Karpas-422 (cell line): ENCODE measurements at regions not wholly inside any gene's neighbourhood (a gene's known extent, or its start where the extent isn't known, plus 50 kb on each side); places are given as distances from the start of the nearest gene placed in this dataset.

Experiments used
- DNase-seq: peaks from one replicate; pipeline ENCODE4 v3.0.0-alpha.2; 2015
- H2AFZ ChIP-seq: fragments of 200-600 bp; sonication (generic); 2 replicates; pipeline ENCODE4 v1.6.1; 2014; ENCODE audit warnings: antibody characterized with exemption, low read length, mixed read lengths
- H3K27ac ChIP-seq: fragments of 200-600 bp; sonication (generic); 2 replicates; pipeline ENCODE4 v1.5.1; 2014; ENCODE audit warnings: mild to moderate bottlenecking, low read length, moderate library complexity
- H3K27me3 ChIP-seq: fragments of 200-600 bp; sonication (generic); 2 replicates; pipeline ENCODE4 v1.6.1; 2014; ENCODE audit warnings: low read length, mixed read lengths
- H3K36me3 ChIP-seq: fragments of 200-600 bp; sonication (generic); 2 replicates; pipeline ENCODE4 v1.6.1; 2014; ENCODE audit warnings: low read length, mixed read lengths; ENCODE audit not compliant: insufficient read depth
- H3K4me1 ChIP-seq: fragments of 200-600 bp; sonication (generic); 2 replicates; pipeline ENCODE4 v1.6.1; 2014; ENCODE audit warnings: mild to moderate bottlenecking, low read length, mixed read lengths
- H3K4me2 ChIP-seq: fragments of 200-600 bp; sonication (generic); 2 replicates; pipeline ENCODE4 v1.6.1; 2014; ENCODE audit warnings: low read length, low read depth, mild to moderate bottlenecking; ENCODE audit not compliant: poor library complexity, severe bottlenecking
- H3K4me3 ChIP-seq: fragments of 200-600 bp; sonication (generic); 2 replicates; pipeline ENCODE4 v1.5.1; 2014; ENCODE audit warnings: mild to moderate bottlenecking, antibody characterized with exemption, low read length, mixed read lengths
- H3K79me2 ChIP-seq: fragments of 200-600 bp; sonication (generic); 2 replicates; pipeline ENCODE4 v1.6.1; 2014; ENCODE audit warnings: mild to moderate bottlenecking, low read length, mixed read lengths
- H3K9ac ChIP-seq: fragments of 200-600 bp; sonication (generic); 2 replicates; pipeline ENCODE4 v1.6.0; 2014; ENCODE audit warnings: low read length
- H3K9me2 ChIP-seq: fragments of 200-600 bp; sonication (generic), shearing (Covaris generic); replicated peaks from 2 replicates; pipeline ENCODE4 v1.6.0; 2014; ENCODE audit warnings: mild to moderate bottlenecking, low read length, moderate library complexity; ENCODE audit not compliant: insufficient read depth
- H3K9me3 ChIP-seq: fragments of 300-700, 200-600 bp; sonication (generic); 2 replicates; pipeline ENCODE4 v1.6.1; 2014; ENCODE audit warnings: low read length, mixed read lengths
- H4K20me1 ChIP-seq: fragments of 200-600 bp; sonication (generic); 2 replicates; pipeline ENCODE4 v1.6.1; 2014; ENCODE audit warnings: mild to moderate bottlenecking, antibody characterized with exemption, low read length, low read depth; ENCODE audit not compliant: insufficient read depth

DNA sequence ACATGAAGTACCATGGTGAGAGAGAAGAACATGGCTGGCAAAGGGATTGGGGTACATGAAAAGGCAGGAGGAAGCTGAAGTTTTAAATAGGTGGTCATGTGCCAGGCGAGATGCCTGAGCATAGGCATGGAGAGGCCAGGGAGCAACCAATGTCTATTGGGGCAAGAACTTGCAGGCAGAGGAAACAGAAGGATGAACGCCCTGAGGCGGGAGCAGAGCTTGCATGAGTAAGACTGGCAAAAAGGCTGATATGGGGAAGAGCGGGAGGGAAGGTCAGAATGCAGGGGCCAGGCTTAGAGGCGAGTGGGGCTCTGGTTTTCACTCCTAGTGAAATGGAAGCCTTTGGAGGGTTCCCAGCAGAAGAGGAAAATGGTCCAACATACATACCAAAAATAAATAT, 52.5 kb upstream of the VSTM5 start:
- Histone ChIP-seq H3K27me3 (no peaks in the 10 kb centered on the region), H3K4me3 (no peak overlapping the region), H3K4me2 (no peak overlapping the region), H3K4me1 (no peaks in the 10 kb centered on the region), H3K36me3 (no peaks in the 10 kb centered on the region), H3K27ac (no peak overlapping the region), H3K9ac (no peak overlapping the region), H3K79me2 (no peaks in the 10 kb centered on the region), H4K20me1 (no peaks in the 10 kb centered on the region), H2AFZ (no peak overlapping the region), H3K9me3 (no peaks in the 10 kb centered on the region), H3K9me2 (no peaks in the 10 kb centered on the region)
- DNase-seq = no peak

DNA sequence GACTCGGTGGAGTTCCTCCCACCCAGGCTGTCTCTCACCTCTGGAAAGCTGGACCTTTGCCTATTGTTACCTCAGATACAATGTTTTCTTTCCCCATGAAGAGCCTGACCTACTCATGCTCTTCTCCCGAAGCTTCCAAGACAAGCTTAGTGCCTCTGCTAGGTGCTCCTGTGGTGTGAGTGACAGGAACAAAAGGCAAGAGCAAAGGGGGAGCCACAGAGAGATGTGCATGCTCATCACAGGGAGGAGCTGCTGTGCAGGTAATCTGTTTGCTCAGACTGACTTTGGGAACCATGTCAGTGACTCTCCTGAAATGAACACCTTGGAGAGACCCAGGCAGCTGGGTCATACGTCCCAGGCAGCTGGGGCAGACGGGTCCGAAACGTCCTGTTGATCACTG, 53.6 kb upstream of the VSTM5 start:
- H3K9me2 ChIP-seq = no peaks in the 10 kb centered on the region
- DNase-seq = no peak
- H3K4me2 ChIP-seq = no peak overlapping the region
- H3K4me1 ChIP-seq = no peaks in the 10 kb centered on the region
- H3K9me3 ChIP-seq = no peaks in the 10 kb centered on the region
- H3K4me3 ChIP-seq = no peak overlapping the region
- H4K20me1 ChIP-seq = no peaks in the 10 kb centered on the region
- H3K79me2 ChIP-seq = no peaks in the 10 kb centered on the region
- no peaks in the 10 kb centered on the region for H3K27me3 ChIP-seq
- H3K27ac ChIP-seq = no peak overlapping the region
- no peak overlapping the region for H2AFZ ChIP-seq
- H3K9ac ChIP-seq = no peak overlapping the region
- H3K36me3 ChIP-seq = no peaks in the 10 kb centered on the region

DNA sequence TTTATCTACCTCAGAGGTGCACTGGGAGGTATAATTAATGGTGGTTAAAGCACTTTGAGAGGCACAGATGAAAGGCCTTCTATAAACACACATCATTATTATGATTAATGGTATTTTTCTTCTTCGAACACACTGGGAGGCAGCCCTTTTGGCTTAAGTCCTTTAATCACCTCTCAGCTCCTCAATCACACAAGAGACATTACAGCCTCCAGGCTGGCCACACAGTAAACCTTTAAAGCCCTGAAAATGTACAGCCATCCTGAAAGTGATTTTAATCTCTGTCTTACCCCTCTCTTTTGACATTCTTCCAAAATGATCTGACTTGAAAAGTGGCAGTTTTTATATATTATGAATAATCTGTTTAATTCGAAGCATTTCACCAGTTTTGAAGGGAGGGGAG, 54.3 kb upstream of the VSTM5 start:
- Histone ChIP-seq H3K27ac (no peak overlapping the region), H2AFZ (no peak overlapping the region), H3K36me3 (no peaks in the 10 kb centered on the region), H3K9ac (no peak overlapping the region), H4K20me1 (no peaks in the 10 kb centered on the region), H3K79me2 (no peaks in the 10 kb centered on the region), H3K4me3 (no peak overlapping the region), H3K9me3 (no peaks in the 10 kb centered on the region), H3K9me2 (no peaks in the 10 kb centered on the region), H3K4me1 (no peaks in the 10 kb centered on the region), H3K27me3 (no peaks in the 10 kb centered on the region), H3K4me2 (no peak overlapping the region)
- no peak for DNase-seq

DNA sequence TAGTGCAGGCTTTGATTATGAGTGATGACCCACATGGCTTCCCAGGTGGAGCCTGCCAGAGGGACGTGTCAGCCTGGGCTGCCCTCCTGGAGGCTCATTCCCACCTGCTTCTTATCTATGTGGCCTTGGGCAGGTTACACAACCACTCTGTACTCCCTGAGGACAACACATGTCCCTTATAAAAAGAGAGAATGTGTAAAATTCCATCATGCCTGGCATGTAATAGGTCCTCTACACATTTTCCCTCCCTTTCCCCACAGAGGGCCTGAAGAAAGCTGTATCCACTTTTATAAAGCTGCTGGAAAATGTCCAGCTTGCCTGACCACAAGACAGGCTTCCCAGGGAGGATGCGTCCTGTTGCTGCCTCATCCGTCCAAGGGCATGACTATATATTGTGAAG, 55.0 kb upstream of the VSTM5 start:
- no peaks in the 10 kb centered on the region for H4K20me1 ChIP-seq

DNA sequence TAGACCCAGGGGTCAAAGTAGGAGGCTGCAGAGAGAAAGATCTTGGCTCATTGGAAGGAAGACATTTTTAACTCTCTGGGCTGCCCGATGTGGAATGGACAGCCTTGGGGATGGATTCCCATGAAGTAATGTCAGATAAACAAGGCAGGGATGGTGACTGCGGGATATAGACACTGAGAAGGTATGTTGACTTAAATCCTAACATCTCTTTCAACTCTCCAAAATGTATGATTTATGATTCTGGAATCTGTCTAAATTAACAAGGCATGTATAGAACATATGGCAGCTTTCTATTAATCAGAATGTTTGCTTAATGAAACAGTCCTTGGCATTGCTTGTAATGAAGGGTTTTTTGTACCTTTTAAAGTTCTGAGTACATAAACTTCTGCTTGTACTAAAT, 56.1 kb upstream of the VSTM5 start:
- Histone ChIP-seq H3K36me3 (no peaks in the 10 kb centered on the region), H3K79me2 (no peaks in the 10 kb centered on the region), H3K27ac (no peak overlapping the region), H3K4me2 (no peak overlapping the region), H3K27me3 (no peaks in the 10 kb centered on the region), H3K4me3 (no peak overlapping the region), H3K4me1 (no peaks in the 10 kb centered on the region), H4K20me1 (no peaks in the 10 kb centered on the region), H2AFZ (no peak overlapping the region), H3K9me3 (no peaks in the 10 kb centered on the region), H3K9me2 (no peaks in the 10 kb centered on the region), H3K9ac (no peak overlapping the region)
- no peak for DNase-seq

More for the DNA sequence above, 55.0 kb upstream of the VSTM5 start:
- Histone ChIP-seq H3K36me3 (no peaks in the 10 kb centered on the region), H3K4me1 (no peaks in the 10 kb centered on the region), H3K4me2 (no peak overlapping the region), H3K4me3 (no peak overlapping the region), H2AFZ (no peak overlapping the region), H3K79me2 (no peaks in the 10 kb centered on the region), H3K27me3 (no peaks in the 10 kb centered on the region), H3K9me2 (no peaks in the 10 kb centered on the region), H3K9me3 (no peaks in the 10 kb centered on the region), H3K9ac (no peak overlapping the region), H3K27ac (no peak overlapping the region)
- DNase-seq = no peak

DNA sequence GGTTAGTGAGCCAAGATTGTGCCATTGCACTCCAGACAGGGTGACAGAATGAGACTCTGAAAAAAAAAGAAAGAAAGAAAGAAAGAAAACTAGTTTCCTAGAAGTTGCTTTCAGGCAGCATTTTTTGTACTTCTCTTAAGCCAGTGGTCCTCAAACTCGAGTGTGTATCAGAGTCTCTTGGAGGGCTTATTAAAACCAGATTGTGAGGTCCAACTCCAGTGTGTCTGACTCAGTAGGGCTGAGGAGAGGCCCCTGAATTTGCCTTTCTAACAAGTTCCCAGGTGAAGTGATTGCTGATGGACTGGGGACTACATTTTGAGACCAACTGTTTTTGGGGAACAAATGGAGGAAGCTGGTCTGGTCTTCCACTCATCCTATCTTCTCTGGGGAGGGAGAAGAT, 57.5 kb upstream of the VSTM5 start:
- H4K20me1 ChIP-seq = no peaks in the 10 kb centered on the region
- H3K4me3 ChIP-seq = no peak overlapping the region
- no peaks in the 10 kb centered on the region for H3K9me2 ChIP-seq
- H3K27me3 ChIP-seq = no peaks in the 10 kb centered on the region
- H2AFZ ChIP-seq = no peak overlapping the region
- H3K9me3 ChIP-seq = no peaks in the 10 kb centered on the region
- no peak for DNase-seq
- no peaks in the 10 kb centered on the region for H3K4me1 ChIP-seq
- H3K9ac ChIP-seq = no peak overlapping the region
- H3K79me2 ChIP-seq = no peaks in the 10 kb centered on the region
- no peaks in the 10 kb centered on the region for H3K36me3 ChIP-seq
- no peak overlapping the region for H3K27ac ChIP-seq
- no peak overlapping the region for H3K4me2 ChIP-seq

DNA sequence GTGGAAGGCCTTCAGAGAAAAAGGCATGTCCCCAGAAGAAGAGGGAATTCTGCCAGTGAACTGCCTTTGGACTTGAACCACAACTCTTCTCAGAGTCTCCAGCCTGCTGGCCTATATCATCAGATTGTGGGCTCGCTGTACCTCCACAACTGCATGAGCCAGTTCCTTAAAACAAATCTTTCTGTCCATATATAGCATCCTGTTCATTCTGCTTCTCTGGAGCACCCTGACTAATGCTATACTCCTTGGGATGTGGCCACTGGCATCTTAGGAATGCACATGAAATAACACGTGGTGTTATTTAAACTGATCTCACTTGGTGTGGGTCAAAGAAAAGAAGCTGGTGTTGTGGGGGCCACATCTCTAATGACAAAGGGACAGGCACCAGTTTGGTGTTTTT, 58.3 kb upstream of the VSTM5 start:
- Histone ChIP-seq H3K4me2 (no peak overlapping the region), H3K4me1 (no peaks in the 10 kb centered on the region), H3K27me3 (no peaks in the 10 kb centered on the region), H2AFZ (no peak overlapping the region), H3K9me3 (no peaks in the 10 kb centered on the region), H3K79me2 (no peaks in the 10 kb centered on the region), H3K36me3 (no peaks in the 10 kb centered on the region), H3K9me2 (no peaks in the 10 kb centered on the region), H4K20me1 (no peaks in the 10 kb centered on the region), H3K9ac (no peak overlapping the region), H3K27ac (no peak overlapping the region), H3K4me3 (no peak overlapping the region)
- no peak for DNase-seq

DNA sequence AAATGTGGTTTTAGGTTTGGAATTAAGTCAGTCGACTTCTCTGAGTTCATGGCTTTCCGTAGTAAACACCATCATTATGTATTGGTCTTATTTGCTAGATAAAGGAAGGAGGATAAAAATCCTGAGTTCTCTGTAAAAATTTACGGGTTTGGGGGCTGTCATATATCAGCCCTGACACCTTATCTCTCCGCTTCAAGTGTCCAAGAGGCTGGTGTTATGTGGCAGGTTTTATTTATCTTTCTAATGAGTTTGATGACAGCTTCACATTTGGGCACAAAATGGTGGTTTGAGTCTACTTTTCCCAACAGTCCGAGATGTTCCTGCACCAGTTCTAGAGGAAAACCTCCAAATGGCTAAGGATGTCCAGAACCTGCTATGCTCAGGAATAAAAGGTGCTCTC, 67.3 kb upstream of the VSTM5 start:
- Histone ChIP-seq H3K4me3 (no peak overlapping the region), H3K9me3 (no peaks in the 10 kb centered on the region), H3K79me2 (no peaks in the 10 kb centered on the region), H3K9ac (no peak overlapping the region), H3K9me2 (no peaks in the 10 kb centered on the region), H3K27me3 (no peaks in the 10 kb centered on the region), H3K4me1 (peaks cover 6% of the 10 kb centered on the region; the same call in 1 of the 2 replicates), H3K27ac (no peak overlapping the region), H3K36me3 (no peaks in the 10 kb centered on the region), H4K20me1 (no peaks in the 10 kb centered on the region), H3K4me2 (no peak overlapping the region), H2AFZ (no peak overlapping the region)
- no peak for DNase-seq
